ENCODE measurements at regions not wholly inside any gene's neighbourhood (a gene's known extent, or its start where the extent isn't known, plus 50 kb on each side); places are given as distances from the start of the nearest gene placed in this dataset.
A peak's percentile ranks its signal among the peaks of the same experiment; 100 is the strongest.

DNA sequence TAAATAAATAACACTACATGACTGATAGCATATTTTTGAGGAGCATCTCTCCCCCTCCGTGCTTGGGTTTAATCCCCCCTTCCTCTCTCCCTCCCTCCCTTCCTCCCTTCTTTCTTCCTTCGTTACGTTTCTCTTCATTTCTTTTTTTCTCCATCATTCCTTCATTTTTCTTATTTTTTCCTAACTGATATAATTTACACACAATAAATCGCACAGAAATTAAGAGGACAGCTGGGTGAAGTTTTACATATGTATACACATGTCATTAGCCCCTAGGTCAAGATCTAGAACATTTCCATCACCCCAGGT lies 51.4 kb upstream of the EZR start:
- TF ChIP-seq POLR2A (IDR thresholded peaks at IDR 0.05): no peak
- DNase-seq (no peak), ATAC-seq (no peak)
- intact Hi-C loops (cut with DNase I): no loop called here
- Histone ChIP-seq H3K4me3 (no peak overlapping the region), H3K27ac (no peak overlapping the region), H3K27me3 (no peaks in the 10 kb centered on the region), H3K4me1 (no peaks in the 10 kb centered on the region), H3K36me3 (no peaks in the 10 kb centered on the region), H3K9me3 (no peaks in the 10 kb centered on the region)
- 70% methylated on average over 3 of the region's 4 CpGs for WGBS (ENCODE audit: insufficient coverage, low coverage, low lambda C conversion rate, missing lambda C conversion rate)

DNA sequence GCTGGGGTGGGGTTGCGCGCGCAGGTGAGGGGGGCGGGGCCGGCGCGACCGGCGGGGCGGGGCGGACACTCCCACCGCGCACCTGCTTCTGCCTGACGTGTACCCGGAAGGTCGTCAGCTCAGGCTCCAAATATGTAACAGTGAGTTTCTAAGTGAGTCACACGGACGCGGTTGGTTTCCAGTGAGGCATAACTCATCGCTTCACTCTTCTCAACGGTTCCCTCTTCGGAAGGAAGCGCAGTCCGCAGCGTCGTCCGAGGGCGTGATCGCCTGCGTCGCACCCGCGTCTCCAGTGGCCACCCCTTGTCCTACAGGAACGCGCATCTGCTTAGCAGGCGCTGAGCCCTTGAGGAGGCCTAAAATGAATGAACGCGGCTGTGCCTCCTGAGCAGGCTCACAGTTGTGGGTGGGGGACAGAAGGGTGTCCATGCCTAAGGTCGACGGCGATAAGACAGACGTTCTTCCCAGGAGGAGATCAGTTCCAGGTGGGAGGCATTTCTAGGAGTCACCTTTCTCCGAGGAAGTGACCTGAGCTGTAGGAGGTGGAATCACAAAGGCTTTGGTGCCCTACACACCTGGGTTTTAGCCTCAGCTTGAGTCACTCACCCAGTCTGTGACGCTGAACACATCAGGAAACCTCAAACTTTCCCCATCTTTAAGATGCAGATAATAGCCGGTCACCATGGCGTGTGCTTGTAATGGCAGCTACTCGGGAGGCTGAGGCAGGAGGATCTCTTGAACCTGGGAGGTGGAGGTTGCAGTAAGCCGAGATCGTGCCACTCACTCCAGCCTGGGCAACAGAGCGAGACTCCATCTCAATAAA lies 50.9 kb upstream of the EZR start:
- intact Hi-C loops (cut with DNase I): no loop called here
- Histone ChIP-seq H3K36me3 (no peaks in the 10 kb centered on the region), H3K27ac (peak overlapping the region; percentile 58 to 76 (median 67)), H3K4me1 (no peaks in the 10 kb centered on the region), H3K9me3 (no peaks in the 10 kb centered on the region), H3K27me3 (no peaks in the 10 kb centered on the region), H3K4me3 (peak overlapping the region; percentile 14 to 51 (median 47))
- WGBS (ENCODE audit: insufficient coverage, low coverage, low lambda C conversion rate, missing lambda C conversion rate): 20% methylated on average over 3 of the region's 50 CpGs
- ATAC-seq (peak in 3 of 4 donors; percentile 91 to 94 (median 93)), DNase-seq (no peak)
- TF ChIP-seq, protein P1, sequence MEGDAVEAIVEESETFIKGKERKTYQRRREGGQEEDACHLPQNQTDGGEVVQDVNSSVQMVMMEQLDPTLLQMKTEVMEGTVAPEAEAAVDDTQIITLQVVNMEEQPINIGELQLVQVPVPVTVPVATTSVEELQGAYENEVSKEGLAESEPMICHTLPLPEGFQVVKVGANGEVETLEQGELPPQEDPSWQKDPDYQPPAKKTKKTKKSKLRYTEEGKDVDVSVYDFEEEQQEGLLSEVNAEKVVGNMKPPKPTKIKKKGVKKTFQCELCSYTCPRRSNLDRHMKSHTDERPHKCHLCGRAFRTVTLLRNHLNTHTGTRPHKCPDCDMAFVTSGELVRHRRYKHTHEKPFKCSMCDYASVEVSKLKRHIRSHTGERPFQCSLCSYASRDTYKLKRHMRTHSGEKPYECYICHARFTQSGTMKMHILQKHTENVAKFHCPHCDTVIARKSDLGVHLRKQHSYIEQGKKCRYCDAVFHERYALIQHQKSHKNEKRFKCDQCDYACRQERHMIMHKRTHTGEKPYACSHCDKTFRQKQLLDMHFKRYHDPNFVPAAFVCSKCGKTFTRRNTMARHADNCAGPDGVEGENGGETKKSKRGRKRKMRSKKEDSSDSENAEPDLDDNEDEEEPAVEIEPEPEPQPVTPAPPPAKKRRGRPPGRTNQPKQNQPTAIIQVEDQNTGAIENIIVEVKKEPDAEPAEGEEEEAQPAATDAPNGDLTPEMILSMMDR (IDR thresholded peaks at IDR 0.05): peak in 1 of 4 donors; percentile 18
- no peak for TF ChIP-seq POLR2A (IDR thresholded peaks at IDR 0.05)

DNA sequence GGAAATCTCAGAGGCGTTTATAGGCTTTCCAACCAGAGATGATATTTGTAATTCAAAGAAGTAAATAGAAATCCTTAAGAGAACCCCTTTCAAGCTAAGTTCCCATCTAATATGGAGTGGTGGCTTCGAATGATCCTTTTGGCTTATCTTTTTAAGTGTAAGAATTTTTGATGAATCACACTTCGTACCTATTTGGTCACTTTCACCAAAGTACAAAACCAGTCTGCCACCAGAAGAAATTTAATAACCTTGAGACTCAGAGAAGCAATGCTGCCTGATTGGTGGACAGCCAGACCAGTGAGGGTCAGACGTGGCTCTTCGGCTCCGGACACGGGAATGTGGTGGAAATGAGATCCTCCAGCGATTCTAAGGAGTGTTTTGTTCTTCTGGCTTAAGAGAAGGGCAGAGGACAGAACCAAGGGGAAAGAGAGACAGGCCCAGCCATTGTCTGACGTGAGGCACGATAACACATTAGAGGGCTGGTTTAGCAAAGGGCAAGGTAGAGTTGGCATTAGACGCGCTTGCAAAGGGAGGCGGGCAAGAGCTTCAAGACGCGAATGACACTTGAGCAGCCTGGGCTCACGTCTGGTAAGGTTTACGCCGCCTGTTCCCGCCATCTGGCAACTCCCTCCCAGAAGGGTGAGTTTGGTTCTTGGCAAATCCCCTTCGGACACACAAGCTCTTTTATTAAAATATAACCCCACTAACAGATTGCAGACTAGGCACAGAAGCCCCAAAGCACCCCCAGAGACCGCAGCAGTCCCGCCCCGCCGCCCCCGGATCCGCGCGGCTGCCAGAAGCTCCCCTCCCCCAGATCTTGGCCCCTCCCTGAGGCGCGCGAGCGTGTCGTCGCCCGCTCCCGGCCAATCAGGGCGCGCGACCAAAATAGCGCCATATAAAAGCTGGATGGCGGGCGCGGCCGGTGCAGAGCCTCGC lies 50.0 kb upstream of the EZR start:
- intact Hi-C loops (cut with DNase I): no loop called here
- ATAC-seq (peak; percentile 31 to 93 (median 90)), DNase-seq (peak; percentile 86 to 91 (median 89))
- Histone ChIP-seq H3K36me3 (no peaks in the 10 kb centered on the region), H3K4me1 (no peaks in the 10 kb centered on the region), H3K27me3 (no peaks in the 10 kb centered on the region), H3K4me3 (peak overlapping the region; percentile 14 to 51 (median 47)), H3K27ac (peak overlapping the region; percentile 61 to 76 (median 65)), H3K9me3 (no peaks in the 10 kb centered on the region)
- TF ChIP-seq POLR2A (IDR thresholded peaks at IDR 0.05): no peak
- TF ChIP-seq, protein P1 (IDR thresholded peaks at IDR 0.05): no peak
- 26% methylated on average over 36 of the region's 45 CpGs for WGBS (ENCODE audit: insufficient coverage, low coverage, low lambda C conversion rate, missing lambda C conversion rate)
